ENCODE measurements at regions not wholly inside any gene's neighbourhood (a gene's known extent, or its start where the extent isn't known, plus 50 kb on each side); places are given as distances from the start of the nearest gene placed in this dataset.

- H3K9ac ChIP-seq (ENCODE audit: control insufficient read depth, insufficient read depth, low read length), result no peak overlapping the region
- DNase-seq (ENCODE audit: low read depth, low spot score), result peak; percentile 4
- no peak overlapping the region for H3K4me2 ChIP-seq (ENCODE audit: control insufficient read depth, insufficient read depth)
- intact Hi-C loops (cut with micrococcal nuclease; ENCODE audit: unreplicated experiment) (loop anchor here (1.0 to 10.0 kb wide), 4 partner anchors 130 to 290 kb away; no protein-coding TSS in a partner anchor), in situ Hi-C loops (cut with MboI) (loop anchor here (5.0 kb wide), 1 partner anchor 288 kb away; no protein-coding TSS in a partner anchor)
- ChIA-PET RAD21 (ENCODE audit: unreplicated experiment) (no interaction called here), CTCF (interaction anchor here (0.6 to 3.1 kb wide), 9 partner anchors 11 to 711 kb away, joined by 3 to 16 read pairs (median 3); no protein-coding TSS in a partner anchor), POLR2A (no interaction called here), SMC1A (ENCODE audit: uncharacterized antibody, unreplicated experiment) (interaction anchor here (0.6 kb wide), 1 partner anchor 128 kb away, joined by 4 read pairs; no protein-coding TSS in a partner anchor)
- no peaks in the 10 kb centered on the region for H3K79me2 ChIP-seq (ENCODE audit: control insufficient read depth, insufficient read depth, low read length)
- FAIRE-seq, result peak; percentile 74
- H3K27ac ChIP-seq (ENCODE audit: control insufficient read depth, insufficient read depth), result no peak overlapping the region
- no peaks in the 10 kb centered on the region for H4K20me1 ChIP-seq (ENCODE audit: control insufficient read depth, insufficient read depth)
- no peaks in the 10 kb centered on the region for H3K9me3 ChIP-seq (replicated peaks; ENCODE audit: control insufficient read depth, insufficient read depth, low read length)
- peak; percentile 97 for ATAC-seq
- peaks cover 0 to 1% of the 10 kb centered on the region in 2 experiments; a peak in 1 of 4 replicates for H3K27me3 ChIP-seq (replicated peaks in 1 of 2; ENCODE audit: control insufficient read depth in 2 of 2, insufficient read depth in 2 of 2, low read length in 1 of 2)
- no TSS peak for BruUV-seq (replicated peaks)
- H3K4me1 ChIP-seq (ENCODE audit: control insufficient read depth, insufficient read depth, low read length), result no peaks in the 10 kb centered on the region
- H3K4me3 ChIP-seq, result no peak overlapping the region
- 15% methylated on average over 8 of the region's 8 CpGs for WGBS (ENCODE audit: insufficient coverage, insufficient replicate concordance, low lambda C conversion rate, missing lambda C conversion rate)
- H3K36me3 ChIP-seq (ENCODE audit: control insufficient read depth in 2 of 2, insufficient read depth in 2 of 2, low read length in 1 of 2), result no peaks in the 10 kb centered on the region
- no peak overlapping the region for H2AFZ ChIP-seq (ENCODE audit: control insufficient read depth, low read depth, low read length)
- TF ChIP-seq SMC3 (IDR thresholded peaks at IDR 0.05; ENCODE audit: borderline replicate concordance, low read length) (peak; percentile 87), PKNOX1 (IDR thresholded peaks at IDR 0.05) (no peak), FOXM1 (IDR thresholded peaks at IDR 0.05; ENCODE audit: low read depth, low read length) (no peak), CHD1 (IDR thresholded peaks at IDR 0.05; ENCODE audit: low read depth, low read length) (no peak), TCF3 (IDR thresholded peaks at IDR 0.05; ENCODE audit: borderline replicate concordance, insufficient read depth, low read depth, low read length) (peak; percentile 27; the same call in 1 of the 2 replicates), CBFB (IDR thresholded peaks at IDR 0.05; ENCODE audit: low read depth) (no peak), SPI1 (IDR thresholded peaks at IDR 0.05; ENCODE audit: borderline replicate concordance, insufficient read depth, low read depth, low read length) (no peak), ZBED1 (IDR thresholded peaks at IDR 0.05; ENCODE audit: borderline replicate concordance) (no peak), PAX8 (IDR thresholded peaks at IDR 0.05) (no peak), SIN3A (IDR thresholded peaks at IDR 0.05; ENCODE audit: low read depth, low read length) (no peak), TBL1XR1 (IDR thresholded peaks at IDR 0.05; ENCODE audit: low read depth, low read length) (no peak), RBBP5 (conservative IDR thresholded peaks at IDR 0.05) (no peak), KAT2A (conservative IDR thresholded peaks at IDR 0.05; ENCODE audit: control insufficient read depth, low read depth, low read length) (no peak), EP300 (IDR thresholded peaks at IDR 0.05; ENCODE audit: borderline replicate concordance in 1 of 2, control insufficient read depth in 1 of 2, low read depth in 2 of 2, low read length in 2 of 2) (no peak), ZNF217 (IDR thresholded peaks at IDR 0.05) (no peak), CEBPB (IDR thresholded peaks at IDR 0.05; ENCODE audit: borderline replicate concordance in 1 of 2, low read depth in 2 of 2, low read length in 2 of 2) (no peak), DPF2 (IDR thresholded peaks at IDR 0.05) (no peak), SMAD1 (IDR thresholded peaks at IDR 0.05; ENCODE audit: low read depth, partially characterized antibody) (no peak), ZZZ3 (IDR thresholded peaks at IDR 0.05; ENCODE audit: control insufficient read depth, insufficient read length, low read depth) (no peak), RELA (IDR thresholded peaks at IDR 0.05; ENCODE audit: borderline replicate concordance, partially characterized antibody) (no peak), CBX3 (IDR thresholded peaks at IDR 0.05; ENCODE audit: borderline replicate concordance, low read depth) (no peak), MAX (IDR thresholded peaks at IDR 0.05; ENCODE audit: low read depth, low read length) (no peak), BCL3 (IDR thresholded peaks at IDR 0.05; ENCODE audit: borderline replicate concordance, insufficient read depth, low read depth, low read length, poor library complexity, severe bottlenecking) (peak; percentile 90), HDGF (IDR thresholded peaks at IDR 0.05) (no peak), RAD21 (IDR thresholded peaks at IDR 0.05; ENCODE audit: insufficient read depth, low read depth, low read length) (peak; percentile 93)
Measured at GRCh38 chr12:111024205-111024801, 103.9 kb upstream of the MYL2 start.
